H9 (cell line): ENCODE measurements at regions not wholly inside any gene's neighbourhood (a gene's known extent, or its start where the extent isn't known, plus 50 kb on each side); places are given as distances from the start of the nearest gene placed in this dataset.

Source experiments
- DNase-seq: peaks from one replicate; pipeline ENCODE4 v3.0.0-alpha.2; 2017
- H2AFZ ChIP-seq: one replicate; pipeline ENCODE4 v1.6.1; 2013; ENCODE audit warnings: mild to moderate bottlenecking, low read length, control low read depth, moderate library complexity
- H2AK5ac ChIP-seq: 2 replicates; pipeline ENCODE4 v1.6.1; 2013; ENCODE audit warnings: low read length, control low read depth, mixed read lengths; ENCODE audit not compliant: insufficient read length
- H2BK120ac ChIP-seq: one replicate; pipeline ENCODE4 v1.6.1; 2013; ENCODE audit warnings: low read depth, mild to moderate bottlenecking, low read length, control low read depth, inconsistent platforms; ENCODE audit not compliant: poor library complexity, severe bottlenecking
- H2BK12ac ChIP-seq: 2 replicates; pipeline ENCODE4 v1.6.1; 2013; ENCODE audit warnings: low read length, control low read depth, mixed read lengths, low read depth; ENCODE audit not compliant: insufficient read length
- H2BK15ac ChIP-seq: 2 replicates; pipeline ENCODE4 v1.6.1; 2013; ENCODE audit warnings: low read depth, low read length, control low read depth
- H2BK20ac ChIP-seq: one replicate; pipeline ENCODE4 v1.6.1; 2013; ENCODE audit warnings: low read depth, mild to moderate bottlenecking, low read length, control low read depth, inconsistent platforms; ENCODE audit not compliant: poor library complexity, severe bottlenecking
- H2BK5ac ChIP-seq: 2 replicates; pipeline ENCODE4 v1.6.1; 2013; ENCODE audit warnings: low read length, control low read depth, mixed read lengths; ENCODE audit not compliant: insufficient read length
- H3K14ac ChIP-seq: 2 replicates; pipeline ENCODE4 v1.6.1; 2013; ENCODE audit warnings: low read length, control low read depth; ENCODE audit not compliant: insufficient read depth
- H3K18ac ChIP-seq: 2 replicates; pipeline ENCODE4 v1.6.1; 2013; ENCODE audit warnings: low read depth, mild to moderate bottlenecking, mixed read lengths, low read length, control low read depth; ENCODE audit not compliant: insufficient read length
- H3K23ac ChIP-seq: 2 replicates; pipeline ENCODE4 v1.6.1; 2013; ENCODE audit warnings: low read length, control low read depth, mixed read lengths, low read depth; ENCODE audit not compliant: insufficient read length
- H3K23me2 ChIP-seq: 2 replicates; pipeline ENCODE4 v1.6.1; 2013; ENCODE audit warnings: low read depth, mild to moderate bottlenecking, mixed read lengths, low read length, control low read depth; ENCODE audit not compliant: insufficient read length, poor library complexity, severe bottlenecking
- H3K27ac ChIP-seq: 2 replicates; pipeline ENCODE4 v1.5.1; 2013; ENCODE audit warnings: low read length, control low read depth, mixed read lengths, low read depth; ENCODE audit not compliant: insufficient read length
- H3K27me3 ChIP-seq: 2 replicates; pipeline ENCODE4 v1.6.1; 2013; ENCODE audit warnings: low read length, control low read depth, inconsistent platforms; ENCODE audit not compliant: insufficient read depth
- H3K4ac ChIP-seq: 2 replicates; pipeline ENCODE4 v1.6.1; 2013; ENCODE audit warnings: low read depth, mild to moderate bottlenecking, control low read depth, inconsistent platforms, low read length, moderate library complexity
- H3K4me1 ChIP-seq: 2 replicates; pipeline ENCODE4 v1.6.1; 2013; ENCODE audit warnings: low read length, control low read depth, inconsistent platforms; ENCODE audit not compliant: insufficient read depth
- H3K4me2 ChIP-seq: 2 replicates; pipeline ENCODE4 v1.6.1; 2013; ENCODE audit warnings: low read length, control low read depth, mixed read lengths; ENCODE audit not compliant: insufficient read length, insufficient read depth
- H3K56ac ChIP-seq: 2 replicates; pipeline ENCODE4 v1.6.1; 2013; ENCODE audit warnings: low read depth, mild to moderate bottlenecking, mixed read lengths, low read length, control low read depth; ENCODE audit not compliant: insufficient read length
- H3K79me1 ChIP-seq: 2 replicates; pipeline ENCODE4 v1.6.1; 2013; ENCODE audit warnings: low read depth, mild to moderate bottlenecking, moderate library complexity, low read length, control low read depth, inconsistent platforms; ENCODE audit not compliant: insufficient read depth, poor library complexity, severe bottlenecking
- H3K79me2 ChIP-seq: 2 replicates; pipeline ENCODE4 v1.6.1; 2013; ENCODE audit warnings: low read length, control low read depth, inconsistent platforms; ENCODE audit not compliant: insufficient read depth
- H3K9ac ChIP-seq: 2 replicates; pipeline ENCODE4 v1.6.1; 2013; ENCODE audit warnings: low read length, control low read depth, mixed read lengths; ENCODE audit not compliant: insufficient read length; ENCODE audit errors: extremely low read depth
- H3K9me3 ChIP-seq: one replicate; pipeline ENCODE4 v1.6.1; 2013; ENCODE audit warnings: low read depth, low read length, inconsistent platforms; ENCODE audit not compliant: control insufficient read depth
- H3T11ph ChIP-seq: one replicate; pipeline ENCODE4 v1.6.1; 2013; ENCODE audit warnings: mild to moderate bottlenecking, low read length, control low read depth, inconsistent platforms
- H4K20me1 ChIP-seq: one replicate; pipeline ENCODE4 v1.6.1; 2013; ENCODE audit not compliant: control insufficient read depth, insufficient read length, insufficient read depth
- H4K5ac ChIP-seq: 2 replicates; pipeline ENCODE4 v1.6.1; 2013; ENCODE audit warnings: low read depth, mild to moderate bottlenecking, mixed read lengths, low read length, control low read depth; ENCODE audit not compliant: insufficient read length
- H4K8ac ChIP-seq: replicated peaks from 2 replicates; pipeline ENCODE4 v1.6.1; 2013; ENCODE audit warnings: low read length, control low read depth, mixed read lengths, low read depth; ENCODE audit not compliant: insufficient read length
- H4K91ac ChIP-seq: 2 replicates; pipeline ENCODE4 v1.6.1; 2013; ENCODE audit warnings: low read depth, mild to moderate bottlenecking, moderate library complexity, mixed read lengths, low read length, control low read depth; ENCODE audit not compliant: insufficient read length
- H3K27ac Mint-ChIP-seq, 3 experiments: 2 replicates in 2 of 3; 3 replicates in 1 of 3; pipeline ENCODE4 v1.8.0; 2020 to 2021; ENCODE audit warnings: mixed read lengths in 3 of 3, mild to moderate bottlenecking in 1 of 3, moderate library complexity in 1 of 3
- H3K27me3 Mint-ChIP-seq: 2 replicates; pipeline ENCODE4 v1.8.0; 2021; ENCODE audit warnings: low read depth, mild to moderate bottlenecking, moderate library complexity, mixed read lengths
- H3K36me3 Mint-ChIP-seq, 3 experiments: 2 replicates in 2 of 3; 3 replicates in 1 of 3; pipeline ENCODE4 v1.8.0; 2020 to 2021; ENCODE audit warnings: low read depth in 3 of 3, mixed read lengths in 3 of 3; ENCODE audit not compliant: insufficient read depth in 1 of 3
- H3K4me1 Mint-ChIP-seq, 2 experiments: 2 replicates each; pipeline ENCODE4 v1.8.0; 2020; ENCODE audit warnings: mixed read lengths in 2 of 2
- H3K4me3 Mint-ChIP-seq, 2 experiments: 2 replicates in 1 of 2; 3 replicates in 1 of 2; pipeline ENCODE4 v1.8.0; 2020 to 2021; ENCODE audit warnings: mild to moderate bottlenecking in 2 of 2, mixed read lengths in 2 of 2, moderate library complexity in 1 of 2
- H3K9me3 Mint-ChIP-seq, 2 experiments: 2 replicates in 1 of 2; 3 replicates in 1 of 2; pipeline ENCODE4 v1.8.0; 2020; ENCODE audit warnings: mild to moderate bottlenecking in 2 of 2, mixed read lengths in 2 of 2, moderate library complexity in 1 of 2
- WGBS: extraction: QIAGEN DNeasy Blood & Tissue Kit; methylation state at CpG from one replicate; pipeline ENCODE4 v1.1.7; 2013; ENCODE audit warnings: missing lambda C conversion rate, low lambda C conversion rate, mixed read lengths; ENCODE audit not compliant: insufficient read length; ENCODE audit errors: extremely low coverage; 5-methylcytosine and 5-hydroxymethylcytosine counted together
- TF ChIP-seq, protein P1 (sequence below): fragments of 200-600 bp; sonication (generic); conservative IDR thresholded peaks from 3 replicates; pipeline ENCODE4 v1.8.0; 2021; ENCODE audit warnings: antibody characterized with exemption, mild to moderate bottlenecking

DNA sequence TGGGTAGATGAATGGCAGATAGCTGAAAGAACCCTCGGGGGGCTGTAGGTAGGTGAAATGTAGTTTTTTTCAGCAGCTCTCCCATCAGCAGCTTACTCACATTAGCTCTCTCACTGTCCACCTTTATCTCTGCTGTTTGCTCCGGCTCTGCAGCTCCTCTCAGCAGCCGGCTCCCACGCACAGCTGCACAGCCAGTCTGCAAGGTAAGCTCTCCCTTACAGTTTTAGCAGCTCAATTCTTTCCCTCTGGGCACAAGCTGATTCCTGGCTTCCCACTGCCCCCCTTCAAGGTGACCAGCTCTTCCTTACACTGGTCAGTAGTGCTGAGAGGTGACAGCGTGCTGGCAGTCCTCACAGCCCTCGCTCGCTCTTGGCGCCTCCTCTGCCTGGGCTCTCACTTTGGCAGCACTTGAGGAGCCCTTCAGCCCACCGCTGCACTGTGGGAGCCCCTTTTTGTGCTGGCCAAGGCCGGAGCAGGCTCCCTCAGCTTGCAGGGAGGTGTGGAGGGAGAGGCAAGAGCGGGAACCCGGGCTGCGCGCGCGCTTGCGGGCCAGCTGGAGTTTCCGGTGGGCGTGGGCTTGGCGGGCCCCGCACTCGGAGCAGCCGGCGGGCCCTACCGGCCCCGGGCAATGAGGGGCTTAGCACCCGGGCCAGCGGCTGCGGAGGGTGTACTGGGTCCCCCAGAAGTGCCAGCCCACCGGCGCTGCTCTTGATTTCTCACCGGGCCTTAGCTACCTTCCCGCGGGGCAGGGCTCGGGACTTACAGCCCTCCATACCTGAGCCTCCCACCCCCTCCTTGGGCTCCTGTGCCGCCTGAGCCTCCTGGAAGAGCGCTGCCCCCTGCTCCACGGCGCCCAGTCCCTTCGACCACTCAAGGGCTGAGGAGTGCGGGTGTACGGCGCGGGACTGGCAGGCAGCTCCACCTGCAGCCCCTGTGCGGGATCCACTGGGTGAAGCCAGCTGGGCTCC is 393.6 kb downstream of the CENPC start:
- Histone ChIP-seq H4K91ac (no peak overlapping the region), H3K9ac (no peak overlapping the region), H2BK15ac (no peak overlapping the region), H2BK20ac (no peak overlapping the region), H3K27me3 (no peaks in the 10 kb centered on the region), H3K27ac (no peak overlapping the region), H3K14ac (no peak overlapping the region), H4K5ac (no peak overlapping the region), H3K4me2 (no peak overlapping the region), H2AFZ (no peak overlapping the region), H3K23ac (no peak overlapping the region), H3K9me3 (no peaks in the 10 kb centered on the region), H4K8ac (no peak overlapping the region), H3K79me1 (no peaks in the 10 kb centered on the region), H2BK120ac (no peak overlapping the region), H3K4ac (no peak overlapping the region), H2BK5ac (no peak overlapping the region), H4K20me1 (no peaks in the 10 kb centered on the region), H3K79me2 (no peaks in the 10 kb centered on the region), H3K4me1 (no peaks in the 10 kb centered on the region), H3T11ph (no peak overlapping the region), H3K56ac (no peak overlapping the region), H3K18ac (no peak overlapping the region), H2BK12ac (no peak overlapping the region), H2AK5ac (no peak overlapping the region), H3K23me2 (no peaks in the 10 kb centered on the region)
- Mint-ChIP-seq H3K4me1 (no peaks in the 10 kb centered on the region), H3K36me3 (no peaks in the 10 kb centered on the region), H3K27me3 (no peaks in the 10 kb centered on the region), H3K9me3 (no peaks in the 10 kb centered on the region), H3K4me3 (no peak overlapping the region), H3K27ac (no peak overlapping the region)
- no peak for DNase-seq
- no CpG with 5 or more reads among the region's 45 CpGs for WGBS
- TF ChIP-seq, protein P1, sequence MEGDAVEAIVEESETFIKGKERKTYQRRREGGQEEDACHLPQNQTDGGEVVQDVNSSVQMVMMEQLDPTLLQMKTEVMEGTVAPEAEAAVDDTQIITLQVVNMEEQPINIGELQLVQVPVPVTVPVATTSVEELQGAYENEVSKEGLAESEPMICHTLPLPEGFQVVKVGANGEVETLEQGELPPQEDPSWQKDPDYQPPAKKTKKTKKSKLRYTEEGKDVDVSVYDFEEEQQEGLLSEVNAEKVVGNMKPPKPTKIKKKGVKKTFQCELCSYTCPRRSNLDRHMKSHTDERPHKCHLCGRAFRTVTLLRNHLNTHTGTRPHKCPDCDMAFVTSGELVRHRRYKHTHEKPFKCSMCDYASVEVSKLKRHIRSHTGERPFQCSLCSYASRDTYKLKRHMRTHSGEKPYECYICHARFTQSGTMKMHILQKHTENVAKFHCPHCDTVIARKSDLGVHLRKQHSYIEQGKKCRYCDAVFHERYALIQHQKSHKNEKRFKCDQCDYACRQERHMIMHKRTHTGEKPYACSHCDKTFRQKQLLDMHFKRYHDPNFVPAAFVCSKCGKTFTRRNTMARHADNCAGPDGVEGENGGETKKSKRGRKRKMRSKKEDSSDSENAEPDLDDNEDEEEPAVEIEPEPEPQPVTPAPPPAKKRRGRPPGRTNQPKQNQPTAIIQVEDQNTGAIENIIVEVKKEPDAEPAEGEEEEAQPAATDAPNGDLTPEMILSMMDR: no peak
